ENCODE measurements at regions not wholly inside any gene's neighbourhood (a gene's known extent, or its start where the extent isn't known, plus 50 kb on each side); places are given as distances from the start of the nearest gene placed in this dataset.

- no peak for TF ChIP-seq CTCF (IDR thresholded peaks at IDR 0.05)
- no peak for TF ChIP-seq ZFX (IDR thresholded peaks at IDR 0.05; ENCODE audit: borderline replicate concordance)
Observed at GRCh38 chr5:167896814-167897213, 394.6 kb upstream of the WWC1 start.
